ENCODE measurements at regions not wholly inside any gene's neighbourhood (a gene's known extent, or its start where the extent isn't known, plus 50 kb on each side); places are given as distances from the start of the nearest gene placed in this dataset.
A peak's percentile ranks its signal among the peaks of the same experiment; 100 is the strongest.

GRCh38 chr7:46864716-46865115 lies 717.2 kb downstream of the TNS3 start:
- DNase-seq (ENCODE audit: low spot score) (no peak), ATAC-seq (ENCODE audit: low read depth) (no peak)
- H3K27me3 ChIP-seq (ENCODE audit: insufficient read depth, poor library complexity, severe bottlenecking), result no peaks in the 10 kb centered on the region
- no peaks in the 10 kb centered on the region for H3K36me3 ChIP-seq (ENCODE audit: low read depth)
- H3K27ac ChIP-seq (ENCODE audit: poor library complexity, severe bottlenecking), result no peak overlapping the region
- H3K9me3 ChIP-seq (ENCODE audit: severe bottlenecking), result no peaks in the 10 kb centered on the region
- no peak for TF ChIP-seq CTCF (IDR thresholded peaks at IDR 0.05; ENCODE audit: poor library complexity, severe bottlenecking)
- H3K4me1 ChIP-seq (ENCODE audit: insufficient read depth, poor library complexity, severe bottlenecking), result peaks cover 6% of the 10 kb centered on the region
- H3K4me3 ChIP-seq (ENCODE audit: severe bottlenecking), result no peak overlapping the region

GRCh38 chr7:46859963-46860475 lies 721.9 kb downstream of the TNS3 start:
- Histone ChIP-seq H3K27ac (ENCODE audit: poor library complexity, severe bottlenecking) (peak overlapping the region; percentile 40), H3K4me1 (ENCODE audit: insufficient read depth, poor library complexity, severe bottlenecking) (peaks cover 9% of the 10 kb centered on the region), H3K27me3 (ENCODE audit: insufficient read depth, poor library complexity, severe bottlenecking) (no peaks in the 10 kb centered on the region), H3K36me3 (ENCODE audit: low read depth) (no peaks in the 10 kb centered on the region), H3K4me3 (ENCODE audit: severe bottlenecking) (no peak overlapping the region), H3K9me3 (ENCODE audit: severe bottlenecking) (no peaks in the 10 kb centered on the region)
- no peak for DNase-seq (ENCODE audit: low spot score)
- no peak for TF ChIP-seq CTCF (IDR thresholded peaks at IDR 0.05; ENCODE audit: poor library complexity, severe bottlenecking)
- peak; percentile 67 for ATAC-seq (ENCODE audit: low read depth)

- H3K27ac ChIP-seq (ENCODE audit: poor library complexity, severe bottlenecking), result no peak overlapping the region
- H3K36me3 ChIP-seq (ENCODE audit: low read depth), result no peaks in the 10 kb centered on the region
- H3K4me1 ChIP-seq (ENCODE audit: insufficient read depth, poor library complexity, severe bottlenecking), result peaks cover 9% of the 10 kb centered on the region
- no peak for ATAC-seq (ENCODE audit: low read depth)
- H3K9me3 ChIP-seq (ENCODE audit: severe bottlenecking), result no peaks in the 10 kb centered on the region
- no peak overlapping the region for H3K4me3 ChIP-seq (ENCODE audit: severe bottlenecking)
- DNase-seq (ENCODE audit: low spot score), result no peak
- H3K27me3 ChIP-seq (ENCODE audit: insufficient read depth, poor library complexity, severe bottlenecking), result no peaks in the 10 kb centered on the region
- no peak for TF ChIP-seq CTCF (IDR thresholded peaks at IDR 0.05; ENCODE audit: poor library complexity, severe bottlenecking)
Measured at GRCh38 chr7:46855851-46856250, 726.1 kb downstream of the TNS3 start.

- TF ChIP-seq CTCF (IDR thresholded peaks at IDR 0.05; ENCODE audit: poor library complexity, severe bottlenecking), result peak; percentile 11
- no peak for DNase-seq (ENCODE audit: low spot score)
- H3K4me3 ChIP-seq (ENCODE audit: severe bottlenecking), result no peak overlapping the region
- ATAC-seq (ENCODE audit: low read depth), result no peak
- no peaks in the 10 kb centered on the region for H3K36me3 ChIP-seq (ENCODE audit: low read depth)
- H3K27ac ChIP-seq (ENCODE audit: poor library complexity, severe bottlenecking), result no peak overlapping the region
- H3K9me3 ChIP-seq (ENCODE audit: severe bottlenecking), result no peaks in the 10 kb centered on the region
- no peaks in the 10 kb centered on the region for H3K27me3 ChIP-seq (ENCODE audit: insufficient read depth, poor library complexity, severe bottlenecking)
- peaks cover 6% of the 10 kb centered on the region for H3K4me1 ChIP-seq (ENCODE audit: insufficient read depth, poor library complexity, severe bottlenecking)
Measured at GRCh38 chr7:46854958-46855473, 726.9 kb downstream of the TNS3 start.

- TF ChIP-seq CTCF (IDR thresholded peaks at IDR 0.05; ENCODE audit: poor library complexity, severe bottlenecking), result no peak
- Histone ChIP-seq H3K27me3 (ENCODE audit: insufficient read depth, poor library complexity, severe bottlenecking) (no peaks in the 10 kb centered on the region), H3K9me3 (ENCODE audit: severe bottlenecking) (no peaks in the 10 kb centered on the region), H3K4me3 (ENCODE audit: severe bottlenecking) (no peak overlapping the region), H3K27ac (ENCODE audit: poor library complexity, severe bottlenecking) (no peak overlapping the region), H3K36me3 (ENCODE audit: low read depth) (no peaks in the 10 kb centered on the region), H3K4me1 (ENCODE audit: insufficient read depth, poor library complexity, severe bottlenecking) (no peaks in the 10 kb centered on the region)
- ATAC-seq (ENCODE audit: low read depth) (no peak), DNase-seq (ENCODE audit: low spot score) (no peak)
Measured at GRCh38 chr7:46853451-46853850, 728.5 kb downstream of the TNS3 start.
